T-helper 2 cell treated with Interferon-gamma antibody and Interleukin-4, amounts not matched to agents 5 μg/mL and 100 μg/mL, for 36 hours (primary cell): ENCODE measurements at regions not wholly inside any gene's neighbourhood (a gene's known extent, or its start where the extent isn't known, plus 50 kb on each side); places are given as distances from the start of the nearest gene placed in this dataset.

ENCODE experiments used
- DNase-seq: peaks from one replicate; pipeline ENCODE4 v3.0.0; 2021; ENCODE audit warnings: low spot score
- H3K27ac Mint-ChIP-seq: one replicate; pipeline ENCODE4 v1.8.0; 2021; ENCODE audit warnings: mild to moderate bottlenecking, mixed read lengths
- H3K27me3 Mint-ChIP-seq: one replicate; pipeline ENCODE4 v1.8.0; 2021; ENCODE audit warnings: low read depth, mixed read lengths
- H3K36me3 Mint-ChIP-seq: one replicate; pipeline ENCODE4 v1.8.0; 2021; ENCODE audit warnings: low read depth, mixed read lengths
- H3K4me1 Mint-ChIP-seq: one replicate; pipeline ENCODE4 v1.8.0; 2021; ENCODE audit warnings: low read depth, mixed read lengths
- H3K4me3 Mint-ChIP-seq: one replicate; pipeline ENCODE4 v1.8.0; 2022; ENCODE audit warnings: mild to moderate bottlenecking, moderate library complexity, mixed read lengths
- H3K9me3 Mint-ChIP-seq: one replicate; pipeline ENCODE4 v1.8.0; 2021; ENCODE audit warnings: mixed read lengths

DNA sequence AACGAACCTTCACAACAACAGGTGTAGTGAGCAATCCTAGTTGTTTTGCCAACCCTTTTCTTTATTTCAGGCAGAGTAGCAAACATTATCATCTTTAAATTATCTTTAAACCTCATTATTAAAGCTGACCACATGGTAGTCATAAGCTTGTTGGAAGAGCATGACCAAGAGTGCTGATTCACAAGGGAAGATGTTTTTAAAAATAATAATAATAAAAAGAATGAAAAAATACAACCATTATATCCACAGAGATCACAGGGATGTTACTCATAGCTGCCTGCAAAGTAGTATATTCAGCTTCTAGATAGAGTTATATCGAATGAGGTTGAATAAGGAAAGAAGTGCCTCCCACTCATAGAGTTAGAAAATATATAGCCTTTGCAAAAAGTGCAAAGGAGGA is 101.0 kb upstream of the FLRT2 start:
- H3K27me3 Mint-ChIP-seq = no peaks in the 10 kb centered on the region
- no peak overlapping the region for H3K27ac Mint-ChIP-seq
- H3K4me3 Mint-ChIP-seq = no peak overlapping the region
- no peaks in the 10 kb centered on the region for H3K36me3 Mint-ChIP-seq
- peaks cover 9% of the 10 kb centered on the region for H3K9me3 Mint-ChIP-seq
- no peak for DNase-seq
- no peaks in the 10 kb centered on the region for H3K4me1 Mint-ChIP-seq

DNA sequence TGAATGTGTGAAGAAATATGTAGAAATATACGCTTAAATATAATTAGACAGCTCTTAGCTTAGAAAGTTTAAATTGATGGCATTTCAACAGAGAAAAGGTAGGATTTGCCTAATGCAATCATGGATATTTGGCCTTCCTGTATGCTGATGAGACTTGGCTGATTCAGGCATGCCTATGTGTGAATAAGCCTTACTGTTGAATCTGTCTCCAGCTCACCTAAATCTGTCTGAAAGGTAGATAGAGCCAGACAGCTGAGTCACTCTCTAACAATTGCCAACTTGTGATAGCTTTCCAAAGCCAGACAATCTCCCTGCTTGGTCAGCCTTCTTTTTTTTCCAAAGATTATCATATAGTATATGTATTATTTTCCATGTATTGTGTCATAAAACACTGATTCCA is 92.8 kb upstream of the FLRT2 start:
- Mint-ChIP-seq H3K9me3 (peaks cover 15% of the 10 kb centered on the region), H3K4me1 (no peaks in the 10 kb centered on the region), H3K27me3 (no peaks in the 10 kb centered on the region), H3K36me3 (no peaks in the 10 kb centered on the region), H3K4me3 (no peak overlapping the region), H3K27ac (no peak overlapping the region)
- DNase-seq = no peak

DNA sequence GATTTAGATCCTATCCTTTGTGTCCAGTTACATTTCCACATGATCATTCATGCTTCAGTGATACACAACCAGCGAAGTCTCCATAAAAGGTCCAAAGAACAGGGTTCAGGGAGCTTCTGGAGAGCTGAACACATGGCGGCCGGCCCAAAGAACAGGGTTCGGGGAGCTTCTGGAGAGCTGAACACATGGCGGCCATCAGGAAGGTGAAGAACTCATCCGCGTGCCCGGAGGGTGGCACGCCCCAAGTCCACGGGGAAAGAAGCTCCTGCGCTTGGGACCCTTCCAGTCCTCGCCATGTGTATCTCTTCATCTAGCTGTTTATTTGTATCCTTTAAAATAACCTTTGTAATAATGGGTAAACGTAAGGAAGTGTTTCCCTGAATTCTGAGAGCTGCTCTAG is 91.9 kb upstream of the FLRT2 start:
- Mint-ChIP-seq H3K4me1 (no peaks in the 10 kb centered on the region), H3K27me3 (no peaks in the 10 kb centered on the region), H3K4me3 (no peak overlapping the region), H3K27ac (no peak overlapping the region), H3K9me3 (peaks cover 15% of the 10 kb centered on the region), H3K36me3 (no peaks in the 10 kb centered on the region)
- DNase-seq = no peak

DNA sequence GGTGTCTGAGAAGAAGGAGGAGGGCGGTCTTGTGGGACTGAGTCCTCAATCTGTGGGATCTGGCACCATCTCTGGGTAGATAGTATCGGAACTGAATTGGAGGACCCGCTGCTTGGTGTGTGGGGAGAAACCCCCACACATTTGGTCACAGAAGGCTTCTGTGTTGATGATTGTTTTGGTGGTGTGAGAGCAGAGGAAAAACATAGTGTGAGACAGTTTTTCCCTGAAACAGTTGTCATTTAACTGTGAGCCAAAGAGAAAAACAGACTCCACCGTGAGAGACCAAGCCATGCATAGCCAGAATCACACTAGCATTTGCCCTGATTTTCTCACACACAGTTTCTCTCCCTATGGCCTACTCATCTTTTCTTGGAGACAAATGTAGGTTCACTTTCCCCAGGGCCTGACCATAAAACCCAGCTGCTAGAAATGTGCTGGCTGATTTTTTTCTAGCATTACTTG is 91.4 kb upstream of the FLRT2 start:
- H3K36me3 Mint-ChIP-seq = no peaks in the 10 kb centered on the region
- peaks cover 20% of the 10 kb centered on the region for H3K9me3 Mint-ChIP-seq
- no peaks in the 10 kb centered on the region for H3K4me1 Mint-ChIP-seq
- no peak overlapping the region for H3K4me3 Mint-ChIP-seq
- H3K27me3 Mint-ChIP-seq = no peaks in the 10 kb centered on the region
- H3K27ac Mint-ChIP-seq = no peak overlapping the region
- DNase-seq = no peak

DNA sequence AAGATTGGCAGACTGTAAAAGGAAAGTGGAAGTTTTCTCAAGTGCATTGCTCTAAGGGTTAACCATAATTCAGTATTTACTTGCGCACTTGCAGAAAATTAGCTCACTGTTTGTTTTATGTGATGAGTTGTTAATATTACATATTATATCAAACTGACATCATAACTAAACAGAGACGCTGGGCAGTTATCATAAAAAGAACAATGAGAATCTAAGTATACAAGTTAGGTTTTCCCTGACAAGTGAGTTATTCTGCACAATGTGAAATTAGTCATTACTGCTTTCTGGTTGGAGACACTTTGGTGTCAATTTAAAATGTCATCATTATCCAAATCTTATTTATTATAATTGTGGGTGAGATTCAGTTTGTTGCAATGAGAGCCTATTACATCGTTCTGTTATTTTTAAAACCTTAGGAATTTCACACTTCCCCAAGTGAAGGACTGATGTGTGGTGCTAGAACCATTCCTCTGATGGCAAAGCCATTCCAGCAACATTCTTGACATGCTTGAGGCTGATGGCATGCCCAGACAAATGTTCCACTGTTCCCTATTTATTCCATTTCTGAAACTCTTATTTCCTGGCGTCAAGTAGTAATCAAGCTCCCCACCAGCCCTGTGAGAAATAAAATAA is 90.1 kb upstream of the FLRT2 start:
- DNase-seq = no peak
- H3K27me3 Mint-ChIP-seq = no peaks in the 10 kb centered on the region
- no peaks in the 10 kb centered on the region for H3K4me1 Mint-ChIP-seq
- H3K36me3 Mint-ChIP-seq = no peaks in the 10 kb centered on the region
- H3K9me3 Mint-ChIP-seq = peaks cover 31% of the 10 kb centered on the region
- H3K27ac Mint-ChIP-seq = no peak overlapping the region
- H3K4me3 Mint-ChIP-seq = no peak overlapping the region

DNA sequence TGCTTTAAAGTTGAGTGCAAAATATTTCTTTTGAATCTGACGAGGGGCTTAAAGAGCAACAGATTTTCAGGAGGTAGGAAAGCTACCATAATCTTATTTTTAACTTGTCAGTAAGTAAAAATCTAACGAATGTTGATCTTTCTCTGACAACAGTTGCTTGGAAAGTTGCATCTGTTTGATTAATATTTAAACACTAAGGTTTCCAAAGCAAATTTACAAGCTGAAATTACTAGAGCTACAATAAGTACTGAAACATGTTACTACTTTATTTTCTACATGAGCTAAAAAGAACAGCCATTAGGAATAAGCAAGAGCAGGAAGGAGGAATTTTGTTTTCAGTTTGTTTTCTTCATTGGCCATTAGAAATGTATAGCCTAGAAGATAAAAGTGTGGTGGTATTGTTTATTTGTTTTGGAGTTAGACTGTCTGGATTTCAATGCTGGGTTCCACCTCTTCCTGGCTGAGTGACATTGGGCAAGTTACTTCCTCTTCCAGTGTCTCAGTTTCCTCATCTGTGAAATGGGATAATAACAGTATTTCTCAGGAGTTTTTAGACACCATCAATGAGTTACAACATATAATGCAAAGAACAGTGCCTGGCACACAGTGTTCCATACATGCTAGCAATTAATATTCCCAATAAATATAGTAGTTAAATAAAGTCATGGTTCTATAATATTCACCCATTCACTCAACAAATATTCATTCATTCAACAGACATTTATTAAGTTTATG is 87.9 kb upstream of the FLRT2 start:
- no peak overlapping the region for H3K27ac Mint-ChIP-seq
- no peaks in the 10 kb centered on the region for H3K27me3 Mint-ChIP-seq
- no peak for DNase-seq
- H3K4me3 Mint-ChIP-seq = no peak overlapping the region
- H3K4me1 Mint-ChIP-seq = no peaks in the 10 kb centered on the region
- peaks cover 35% of the 10 kb centered on the region for H3K9me3 Mint-ChIP-seq
- H3K36me3 Mint-ChIP-seq = no peaks in the 10 kb centered on the region

DNA sequence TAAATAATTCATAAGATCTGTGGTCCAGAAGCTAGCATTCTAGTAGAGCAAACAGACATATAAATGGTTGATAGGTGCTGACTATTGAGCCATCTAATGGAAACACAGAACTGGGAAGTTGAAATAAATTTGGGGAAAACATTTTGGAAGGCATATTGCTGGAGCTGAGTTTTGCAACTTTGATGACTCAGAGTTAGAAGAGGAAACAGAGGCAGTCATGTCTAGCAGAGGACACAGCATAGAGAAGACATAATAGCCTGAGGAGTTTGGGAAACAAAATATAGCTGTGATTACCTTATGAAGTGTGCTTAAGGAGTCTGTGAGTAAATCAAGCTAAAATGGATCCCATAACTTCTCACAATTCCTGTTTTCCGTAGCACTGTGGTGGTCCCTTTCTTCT is 86.9 kb upstream of the FLRT2 start:
- DNase-seq = no peak
- Mint-ChIP-seq H3K36me3 (no peaks in the 10 kb centered on the region), H3K4me3 (no peak overlapping the region), H3K27ac (no peak overlapping the region), H3K4me1 (no peaks in the 10 kb centered on the region), H3K9me3 (peaks cover 35% of the 10 kb centered on the region), H3K27me3 (no peaks in the 10 kb centered on the region)

DNA sequence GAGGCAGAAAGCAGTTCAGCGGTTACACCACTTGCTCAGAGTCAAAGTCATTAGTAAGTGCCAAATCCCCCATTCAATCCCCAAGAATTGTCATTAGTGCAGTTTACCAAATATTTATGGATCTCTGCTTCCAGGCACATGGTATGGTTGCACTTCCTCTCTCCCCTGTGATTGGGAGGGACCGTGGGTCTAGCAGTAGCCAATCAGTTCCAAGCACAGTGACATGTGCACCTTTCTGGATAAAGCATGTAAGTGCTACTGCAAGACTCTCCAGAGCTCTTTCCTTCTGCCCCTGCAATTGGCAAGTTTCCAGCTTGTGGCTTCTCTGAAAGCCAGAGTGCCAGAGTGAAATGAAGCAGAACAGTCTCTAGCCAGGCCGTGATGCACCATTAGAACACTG is 85.3 kb upstream of the FLRT2 start:
- no peak for DNase-seq

DNA sequence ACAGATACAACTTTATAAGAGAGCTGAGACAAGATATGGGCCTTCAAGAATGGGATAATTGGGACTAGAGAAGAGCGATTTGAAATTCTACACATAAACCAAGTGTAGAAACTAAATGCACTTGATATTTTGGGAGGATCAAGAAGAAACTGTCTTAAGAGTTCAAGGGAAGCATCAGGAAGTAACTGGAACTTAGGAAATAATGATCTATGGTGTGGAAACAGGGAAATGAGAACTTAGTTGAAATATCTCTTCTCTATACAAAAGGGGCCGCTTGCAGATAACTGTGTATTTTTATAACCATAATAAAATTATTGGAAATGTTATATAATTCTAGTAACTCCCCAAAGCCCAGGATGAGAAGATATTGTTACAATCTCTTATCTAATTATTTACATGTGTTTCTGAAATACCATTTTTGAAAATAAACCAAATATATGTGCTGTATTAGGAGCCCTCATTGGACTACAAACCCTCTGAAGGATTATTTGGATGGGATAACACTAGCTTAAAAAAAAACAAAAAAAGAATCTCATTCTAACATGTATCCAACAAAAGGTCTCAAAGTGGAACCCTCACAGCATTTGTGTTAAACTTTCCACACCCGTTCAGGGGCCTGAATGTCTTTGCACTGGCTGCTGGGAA is 84.7 kb upstream of the FLRT2 start:
- Mint-ChIP-seq H3K9me3 (peaks cover 27% of the 10 kb centered on the region), H3K4me1 (no peaks in the 10 kb centered on the region), H3K27ac (no peak overlapping the region), H3K4me3 (no peak overlapping the region), H3K36me3 (no peaks in the 10 kb centered on the region), H3K27me3 (no peaks in the 10 kb centered on the region)
- no peak for DNase-seq

More for the DNA sequence above, 85.3 kb upstream of the FLRT2 start:
- H3K36me3 Mint-ChIP-seq = no peaks in the 10 kb centered on the region
- H3K27ac Mint-ChIP-seq = no peak overlapping the region
- no peaks in the 10 kb centered on the region for H3K27me3 Mint-ChIP-seq
- H3K9me3 Mint-ChIP-seq = peaks cover 31% of the 10 kb centered on the region
- no peak overlapping the region for H3K4me3 Mint-ChIP-seq
- no peaks in the 10 kb centered on the region for H3K4me1 Mint-ChIP-seq

DNA sequence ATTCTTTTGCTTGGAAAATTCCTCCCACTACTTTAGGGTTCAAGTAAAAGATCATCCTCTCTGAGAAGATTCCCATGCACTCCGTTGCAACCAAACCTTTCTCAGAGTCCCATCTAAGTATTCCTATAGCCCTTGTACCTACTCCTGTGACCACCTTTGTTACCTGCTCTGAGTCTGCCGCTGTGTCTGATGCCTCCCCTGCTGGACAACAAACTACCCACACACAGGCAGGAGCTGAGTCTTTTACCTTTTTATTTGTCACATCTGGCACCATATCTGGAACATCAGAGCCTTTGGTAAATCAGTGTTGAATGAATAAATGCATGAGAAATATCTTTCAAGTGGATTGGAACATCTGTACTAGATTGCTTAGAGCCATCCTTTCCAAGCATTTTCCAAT is 82.1 kb upstream of the FLRT2 start:
- no peaks in the 10 kb centered on the region for H3K4me1 Mint-ChIP-seq
- H3K4me3 Mint-ChIP-seq = no peak overlapping the region
- DNase-seq = no peak
- no peaks in the 10 kb centered on the region for H3K27me3 Mint-ChIP-seq
- H3K9me3 Mint-ChIP-seq = peaks cover 21% of the 10 kb centered on the region
- no peaks in the 10 kb centered on the region for H3K36me3 Mint-ChIP-seq
- H3K27ac Mint-ChIP-seq = no peak overlapping the region

DNA sequence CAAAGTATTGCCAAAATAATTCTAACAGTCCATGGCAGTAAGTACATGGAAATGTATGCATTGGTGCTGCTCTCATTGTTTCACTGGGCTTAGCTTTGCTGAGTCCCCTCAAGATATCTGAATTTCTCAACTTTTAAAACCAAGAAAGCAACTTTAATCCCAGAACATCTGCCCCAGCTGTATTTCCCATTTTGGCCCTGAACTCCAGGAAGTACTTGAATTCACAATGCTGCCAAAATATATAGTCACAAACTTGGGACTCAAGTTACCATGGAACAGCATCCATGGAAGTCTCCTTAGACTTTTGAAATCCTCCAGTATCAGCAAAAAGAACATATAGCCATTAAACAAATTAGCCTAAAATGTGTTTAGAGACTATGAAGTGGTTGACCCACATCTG is 78.5 kb upstream of the FLRT2 start:
- DNase-seq = no peak
- Mint-ChIP-seq H3K36me3 (no peaks in the 10 kb centered on the region), H3K27ac (no peak overlapping the region), H3K4me1 (no peaks in the 10 kb centered on the region), H3K27me3 (no peaks in the 10 kb centered on the region), H3K4me3 (no peak overlapping the region), H3K9me3 (no peaks in the 10 kb centered on the region)

DNA sequence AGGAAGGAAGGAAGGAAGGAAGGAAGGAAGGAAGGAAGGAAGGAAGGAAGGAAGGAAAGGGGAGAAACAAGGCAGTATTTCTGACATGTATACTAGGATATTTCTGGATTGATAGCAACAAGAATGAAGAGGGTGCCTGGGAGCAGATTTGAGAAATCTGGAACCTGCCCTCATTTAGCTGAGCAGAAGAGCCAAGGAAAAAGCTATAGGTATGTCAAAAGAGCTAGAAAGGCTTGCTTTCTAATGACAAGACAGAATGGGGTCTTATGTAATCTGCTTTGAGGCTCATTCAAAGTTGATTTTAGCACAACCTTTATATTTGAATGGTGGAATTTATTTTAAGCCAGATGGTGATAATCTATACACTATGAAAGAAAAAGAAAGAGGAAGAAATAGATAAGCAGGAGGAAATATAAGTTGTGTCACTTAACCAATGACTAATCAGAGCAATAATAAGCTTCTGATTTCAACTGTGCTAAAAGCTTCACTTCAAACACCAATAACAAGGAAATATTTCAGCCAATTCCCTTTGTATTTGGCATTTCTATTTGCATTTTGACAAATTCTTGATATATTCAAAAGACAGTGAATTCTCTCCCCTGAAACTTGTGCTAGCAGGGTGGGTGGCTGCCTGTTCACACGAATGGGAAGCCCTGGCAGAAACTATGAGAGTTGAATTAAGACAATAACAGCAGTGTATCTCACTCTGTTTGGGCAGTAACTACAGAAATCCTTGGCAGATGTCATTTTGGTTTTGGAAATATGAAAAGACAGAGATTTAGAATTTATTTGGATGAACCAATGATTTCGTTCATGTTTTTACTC is 76.3 kb upstream of the FLRT2 start:
- Mint-ChIP-seq H3K27ac (no peak overlapping the region), H3K27me3 (no peaks in the 10 kb centered on the region), H3K9me3 (no peaks in the 10 kb centered on the region), H3K4me1 (no peaks in the 10 kb centered on the region), H3K36me3 (no peaks in the 10 kb centered on the region), H3K4me3 (no peak overlapping the region)
- no peak for DNase-seq

DNA sequence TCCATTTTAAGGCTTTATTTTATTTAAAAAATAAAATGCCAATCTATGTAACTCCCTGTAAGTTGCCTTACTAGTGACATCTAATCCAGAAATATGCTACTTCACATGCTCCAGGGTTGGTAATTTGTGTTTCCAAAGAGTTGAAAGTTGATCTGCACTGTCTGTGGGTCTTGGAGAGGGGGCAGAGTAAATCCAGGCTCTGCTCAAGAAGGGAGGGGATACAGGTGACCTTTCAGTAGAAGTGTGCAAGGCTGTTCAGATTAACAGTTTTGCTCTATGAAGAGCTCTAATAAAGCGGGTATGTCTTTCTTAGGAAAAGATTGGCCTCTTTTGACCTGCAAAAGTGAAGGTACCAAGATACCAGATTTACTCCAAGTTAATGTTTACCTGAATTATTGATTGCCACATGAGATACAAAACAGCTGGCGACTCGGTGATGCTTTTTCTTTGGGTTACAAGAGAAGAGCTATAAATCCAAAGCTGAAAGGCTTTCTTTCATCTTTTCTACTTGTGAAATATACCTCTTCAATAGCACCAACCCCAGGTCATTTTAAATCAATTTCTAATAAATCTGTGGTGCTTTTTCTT is 75.6 kb upstream of the FLRT2 start:
- Mint-ChIP-seq H3K4me3 (no peak overlapping the region), H3K27me3 (no peaks in the 10 kb centered on the region), H3K9me3 (no peaks in the 10 kb centered on the region), H3K27ac (no peak overlapping the region), H3K4me1 (no peaks in the 10 kb centered on the region), H3K36me3 (no peaks in the 10 kb centered on the region)
- DNase-seq = no peak
